NCI-H526 treated with DMSO at 0.1 percent for 48 hours (cell line): ENCODE measurements at regions not wholly inside any gene's neighbourhood (a gene's known extent, or its start where the extent isn't known, plus 50 kb on each side); places are given as distances from the start of the nearest gene placed in this dataset.

Experiments
- DNase-seq: peaks from one replicate; lab custom pipeline; 2025; lab: John Stamatoyannopoulos, UW

DNA sequence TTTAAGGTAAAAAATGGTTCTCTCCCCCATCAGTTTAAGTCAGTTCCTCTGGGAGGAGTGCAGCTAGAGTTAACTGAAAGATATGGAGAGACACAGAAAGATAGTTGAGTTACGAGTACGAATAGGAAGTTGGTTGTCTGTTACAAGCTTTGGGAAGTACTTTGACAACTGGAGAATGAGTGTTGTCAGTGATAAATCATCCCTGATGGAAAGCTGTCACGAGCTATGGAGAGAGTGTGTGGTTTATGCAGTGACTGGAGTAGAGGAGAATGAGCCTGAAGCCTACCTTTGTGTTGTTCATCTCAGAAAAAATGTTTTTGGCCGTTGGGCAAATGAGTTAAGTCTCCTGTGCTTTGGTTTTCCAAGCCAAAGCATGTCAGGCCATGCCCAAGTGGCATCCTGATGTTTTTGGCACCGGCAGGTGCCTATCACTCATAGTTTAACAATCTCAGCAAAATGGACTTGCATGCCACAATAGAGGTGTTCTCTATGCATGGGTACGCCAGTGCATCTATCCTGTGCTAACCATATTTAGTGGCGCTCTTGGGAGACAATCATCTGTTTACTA is 350.2 kb downstream of the IRS2 start:
- no peak for DNase-seq

- DNase-seq = no peak
Measured at GRCh38 chr13:109431217-109431616, 355.2 kb downstream of the IRS2 start.

GRCh38 chr13:109428146-109428545 is 358.2 kb downstream of the IRS2 start:
- no peak for DNase-seq

- no peak for DNase-seq
Measured at GRCh38 chr13:109427695-109428094, 358.7 kb downstream of the IRS2 start.

DNA sequence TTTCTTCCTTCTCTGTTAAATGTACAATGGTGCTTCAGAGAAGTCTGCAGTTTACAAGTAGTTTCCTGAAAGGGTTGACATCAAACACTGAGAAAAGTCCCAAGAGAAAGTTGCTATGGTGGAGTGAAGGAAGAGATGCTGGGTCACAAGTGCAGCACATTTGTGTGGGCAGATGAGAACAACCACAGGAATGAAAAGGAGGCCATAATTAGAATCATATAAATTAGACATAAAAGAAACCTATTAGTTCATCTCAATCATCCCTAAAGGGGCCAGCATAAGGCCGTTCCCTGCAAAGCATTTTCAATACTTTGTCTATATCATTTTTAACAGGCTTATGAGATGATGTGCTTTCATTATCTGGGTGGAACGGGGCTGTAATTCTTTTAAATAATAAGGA is 359.2 kb downstream of the IRS2 start:
- no peak for DNase-seq

DNA sequence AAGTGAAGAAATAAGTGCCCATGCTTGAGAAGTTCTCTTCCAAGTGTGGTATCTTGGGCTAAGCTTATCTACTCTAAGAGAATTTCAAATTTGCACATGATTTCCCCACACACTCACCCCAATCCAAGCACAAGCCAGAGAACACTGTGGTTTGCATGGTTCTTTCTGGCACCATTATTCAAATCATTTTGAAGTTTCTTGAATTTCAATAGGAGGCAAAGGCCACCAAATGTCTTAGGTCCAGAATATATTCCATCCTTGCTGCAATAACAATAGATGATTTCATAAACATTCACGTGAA is 359.7 kb downstream of the IRS2 start:
- no peak for DNase-seq

GRCh38 chr13:109425821-109426689 is 360.3 kb downstream of the IRS2 start:
- DNase-seq = no peak

GRCh38 chr13:109422161-109422560 is 364.2 kb downstream of the IRS2 start:
- no peak for DNase-seq

- DNase-seq = no peak
Measured at GRCh38 chr13:109419896-109420295, 366.5 kb downstream of the IRS2 start.

GRCh38 chr13:109418111-109418510 is 368.3 kb downstream of the IRS2 start:
- no peak for DNase-seq

DNA sequence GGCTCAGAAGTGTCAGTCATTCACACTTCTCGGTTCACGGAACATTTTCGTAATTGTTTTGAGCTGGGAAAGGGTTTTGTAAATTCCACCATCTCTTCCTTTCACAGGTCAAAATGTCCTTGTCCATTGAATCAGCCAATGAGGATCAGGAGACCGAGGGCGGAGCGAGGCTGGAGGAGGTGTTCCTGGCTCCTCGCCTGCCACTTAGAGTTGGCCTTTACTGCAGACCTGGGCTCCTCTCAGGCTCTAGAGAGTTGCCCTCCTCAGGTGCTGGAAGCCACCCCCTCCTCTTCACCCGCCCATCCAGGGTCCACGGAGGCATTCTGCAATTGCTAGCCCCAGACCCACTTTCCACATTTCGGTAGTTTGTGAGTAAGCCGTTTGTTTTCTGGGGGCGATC is 370.4 kb downstream of the IRS2 start:
- DNase-seq = no peak

GRCh38 chr13:109415057-109415456 is 371.3 kb downstream of the IRS2 start:
- DNase-seq = no peak

DNA sequence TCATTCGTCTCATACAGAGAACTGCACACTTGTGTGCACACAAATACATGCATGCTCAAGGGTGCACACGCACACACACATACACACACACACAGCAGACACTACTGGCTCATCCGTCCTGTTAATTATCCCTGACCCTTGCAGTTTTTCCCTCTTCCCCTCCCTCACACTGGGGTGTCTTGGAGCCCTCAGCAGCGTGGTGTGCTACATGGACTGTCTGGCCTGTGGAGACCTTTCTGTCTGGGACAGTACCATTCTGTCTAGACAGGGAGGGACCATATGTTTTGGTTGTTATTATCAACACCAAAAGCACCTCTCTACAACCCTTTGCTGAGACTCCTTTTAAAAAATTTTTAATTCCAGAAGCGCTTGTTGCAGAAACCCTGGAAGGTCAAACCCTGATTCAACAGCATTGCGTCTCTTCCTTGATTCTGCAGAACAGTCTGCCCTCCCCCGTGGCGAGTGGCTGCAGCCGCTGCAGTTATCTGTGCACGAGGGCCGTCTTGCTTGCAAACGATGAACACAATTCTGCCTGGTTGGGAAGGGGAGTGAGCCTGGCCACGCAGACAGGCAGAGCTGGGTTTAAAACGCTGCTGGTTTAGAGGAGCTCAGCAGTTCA is 374.0 kb downstream of the IRS2 start:
- peak; percentile 96 for DNase-seq

DNA sequence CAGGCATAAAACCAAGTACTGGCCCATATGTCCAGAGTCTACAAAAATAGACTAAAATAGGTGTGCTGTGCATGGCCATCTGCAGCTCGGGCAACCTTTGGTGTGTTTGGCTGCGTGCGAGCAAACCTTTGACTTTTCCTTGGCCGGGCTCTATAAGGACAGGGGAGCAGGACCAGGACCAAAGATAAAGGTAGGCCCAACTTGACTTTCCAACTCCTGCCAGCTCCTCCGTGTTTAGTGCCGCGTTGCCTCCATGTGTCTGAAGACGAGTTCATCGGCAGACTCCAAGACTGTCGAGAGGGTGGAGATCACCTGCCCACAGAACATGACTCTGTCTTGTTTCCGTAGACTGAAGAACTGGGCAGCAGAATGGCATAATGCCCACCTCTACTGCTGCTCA is 375.5 kb downstream of the IRS2 start:
- DNase-seq = no peak

GRCh38 chr13:109408591-109409382 is 377.6 kb downstream of the IRS2 start:
- no peak for DNase-seq

GRCh38 chr13:109406376-109406992 is 379.9 kb downstream of the IRS2 start:
- DNase-seq = no peak

DNA sequence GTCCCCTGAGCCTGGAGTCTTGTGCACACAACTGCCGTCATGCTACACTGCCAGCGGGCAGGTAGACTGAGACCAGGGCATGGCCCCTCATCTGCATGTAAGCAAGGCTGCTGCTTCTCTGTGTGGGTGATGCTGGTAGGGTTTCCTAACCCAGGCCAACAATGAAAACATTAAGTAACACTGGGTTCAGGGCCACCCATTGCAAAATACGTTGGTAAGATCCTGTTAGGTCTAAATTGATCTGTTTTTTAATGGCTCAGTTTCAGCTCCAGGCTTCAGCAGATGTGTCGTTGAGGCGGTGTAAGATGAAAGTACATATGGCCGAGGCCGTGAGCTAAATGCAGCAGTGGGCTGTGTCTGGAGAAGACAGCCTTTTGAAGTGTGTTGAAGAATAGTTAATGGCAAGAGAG is 383.4 kb downstream of the IRS2 start:
- no peak for DNase-seq

- DNase-seq = no peak
Measured at GRCh38 chr13:109401891-109402290, 384.5 kb downstream of the IRS2 start.

DNA sequence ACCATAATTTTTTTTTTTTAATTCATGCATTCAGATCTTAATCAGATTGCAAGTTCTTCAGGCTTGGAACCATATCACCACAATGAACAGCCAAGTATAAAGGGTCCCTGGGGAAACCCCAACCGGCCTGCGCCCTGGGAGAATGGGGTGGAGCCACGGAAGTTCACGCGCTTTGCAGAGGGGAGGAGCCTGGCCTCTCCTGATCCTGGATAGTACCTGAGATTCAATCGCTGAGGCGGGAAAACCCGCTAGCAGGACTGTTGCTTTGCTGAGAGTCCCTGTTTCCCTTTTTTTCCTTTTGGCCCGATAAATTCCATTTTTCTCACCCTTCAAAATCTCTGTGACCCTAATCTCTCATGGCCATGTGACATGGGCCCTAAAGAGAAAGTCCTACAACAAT is 385.1 kb downstream of the IRS2 start:
- no peak for DNase-seq

DNA sequence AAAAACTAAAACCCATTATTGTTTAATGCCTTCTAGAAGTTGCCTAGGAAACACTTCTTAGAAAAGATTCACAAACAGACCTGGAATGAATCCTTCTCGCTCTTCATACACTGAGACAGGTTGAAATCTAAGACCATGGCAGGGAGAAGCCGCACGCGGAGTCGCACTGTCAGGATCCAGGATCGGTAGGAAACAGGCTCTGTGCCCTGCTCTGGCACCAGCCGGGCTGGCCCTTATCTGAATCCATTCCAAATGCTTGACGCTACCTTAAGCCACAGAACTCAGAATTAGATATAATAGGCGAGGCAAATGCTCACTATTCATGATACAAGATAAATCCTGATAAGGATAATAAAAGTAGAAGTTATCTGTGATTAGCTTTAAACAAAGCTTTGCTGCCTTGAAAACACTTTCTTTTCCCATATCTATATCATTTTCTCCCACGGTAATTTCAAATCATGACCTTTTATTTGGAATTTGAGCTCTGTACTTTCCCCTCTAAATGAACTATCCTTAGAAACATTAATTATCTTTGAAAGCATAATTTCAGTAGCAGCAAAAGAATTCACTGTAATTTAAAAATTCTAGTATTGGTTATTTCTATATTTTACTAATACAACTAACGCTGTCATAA is 385.6 kb downstream of the IRS2 start:
- no peak for DNase-seq

GRCh38 chr13:109400209-109400608 is 386.2 kb downstream of the IRS2 start:
- no peak for DNase-seq

DNA sequence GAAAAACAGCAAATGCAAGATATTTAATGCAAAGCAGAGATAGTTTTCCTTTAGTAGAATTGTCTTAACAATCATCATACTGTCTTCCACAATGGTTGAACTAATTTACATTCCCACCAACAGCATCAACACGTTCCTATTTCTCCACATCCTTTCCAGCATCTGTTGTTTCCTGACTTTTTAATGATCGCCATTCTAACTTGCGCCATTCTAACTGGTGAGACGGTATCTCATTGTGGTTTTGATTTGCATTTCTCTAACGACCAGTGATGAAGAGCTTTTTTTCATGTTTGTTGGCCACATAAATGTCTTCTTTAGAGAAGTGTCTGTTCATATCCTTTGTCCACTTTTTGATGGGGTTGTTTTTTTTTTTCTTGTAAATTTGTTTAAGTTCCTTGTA is 388.3 kb downstream of the IRS2 start:
- DNase-seq = peak; percentile 71
